ENCODE measurements at regions not wholly inside any gene's neighbourhood (a gene's known extent, or its start where the extent isn't known, plus 50 kb on each side); places are given as distances from the start of the nearest gene placed in this dataset.

DNA sequence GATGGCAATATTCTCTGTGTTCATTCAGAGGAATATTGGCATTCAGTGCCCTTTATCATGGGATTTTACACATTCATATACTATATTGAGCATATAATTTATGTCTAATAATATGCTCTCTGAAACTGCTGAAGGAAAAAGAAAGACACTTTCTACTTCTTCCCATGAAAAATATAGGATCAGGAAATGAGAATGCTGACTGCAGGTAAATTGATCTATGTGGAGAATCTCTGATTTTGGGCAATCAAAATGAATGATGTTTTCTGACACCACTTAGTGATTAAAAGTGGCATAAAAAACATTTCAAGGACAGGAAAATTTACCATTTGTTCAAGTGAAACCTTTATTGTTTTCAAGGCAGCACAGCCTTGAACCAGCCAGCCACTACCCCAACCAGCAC is 260.1 kb upstream of the STXBP5 start:
- H3K18ac ChIP-seq (ENCODE audit: low read depth in 1 of 2, low read length in 2 of 2), result no peak overlapping the region
- no peak overlapping the region for H3K23ac ChIP-seq (ENCODE audit: low read length in 2 of 2)

DNA sequence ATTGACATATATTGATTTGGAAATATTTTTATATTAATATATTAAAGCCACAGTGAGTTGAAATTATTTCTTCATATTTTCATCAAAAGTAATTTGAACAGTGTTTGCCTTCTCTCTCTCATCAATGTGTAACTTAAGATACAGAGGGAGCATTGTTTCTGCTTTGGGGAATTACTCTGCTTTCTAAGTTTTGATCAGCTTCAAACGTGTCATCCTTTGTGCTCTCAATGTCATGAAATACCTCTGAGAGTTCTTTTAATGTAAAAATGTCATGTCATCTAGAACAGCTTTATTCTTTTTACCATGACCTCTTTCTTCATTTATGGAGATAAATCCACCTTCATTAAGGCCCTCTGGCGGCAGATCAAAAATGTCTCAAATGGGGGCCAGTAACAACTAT is 259.4 kb upstream of the STXBP5 start:
- H3K18ac ChIP-seq (ENCODE audit: low read depth in 1 of 2, low read length in 2 of 2), result no peak overlapping the region
- H4K8ac ChIP-seq (ENCODE audit: low read length), result no peak overlapping the region
- WGBS, result 100% methylated on average over 1 of the region's 2 CpGs
- H3K27me3 ChIP-seq (ENCODE audit: control insufficient read depth in 1 of 2, insufficient read depth in 1 of 2, low read length in 2 of 2), result no peaks in the 10 kb centered on the region
- H4K91ac ChIP-seq (ENCODE audit: low read length), result no peak overlapping the region
- H3K4me3 ChIP-seq (ENCODE audit: insufficient read depth in 1 of 2, low read depth in 1 of 2, low read length in 2 of 2), result no peak overlapping the region
- H2BK15ac ChIP-seq (ENCODE audit: low read depth, poor library complexity, severe bottlenecking), result no peak overlapping the region
- no peak for DNase-seq
- no peak overlapping the region for H3K23ac ChIP-seq (ENCODE audit: low read length in 2 of 2)
- H2AK5ac ChIP-seq (ENCODE audit: low read length, severe bottlenecking), result no peak overlapping the region
- no peak overlapping the region for H3K4me2 ChIP-seq (ENCODE audit: low read length, poor library complexity, severe bottlenecking)
- H3K4me1 ChIP-seq (ENCODE audit: control insufficient read depth, insufficient read depth, low read depth, low read length), result no peaks in the 10 kb centered on the region
- no peaks in the 10 kb centered on the region for H3K9me3 ChIP-seq (ENCODE audit: control insufficient read depth, low read length)
- no peak overlapping the region for H2BK12ac ChIP-seq (ENCODE audit: low read length in 2 of 2)
- H2BK5ac ChIP-seq (ENCODE audit: low read depth, low read length, poor library complexity, severe bottlenecking), result no peak overlapping the region
- H2AFZ ChIP-seq (ENCODE audit: low read depth, low read length), result no peak overlapping the region
- no peaks in the 10 kb centered on the region for H3K79me1 ChIP-seq (replicated peaks; ENCODE audit: low read length, poor library complexity, severe bottlenecking)
- H3K4ac ChIP-seq (ENCODE audit: low read depth in 1 of 2, low read length in 2 of 2), result no peak overlapping the region
- H3K9ac ChIP-seq (ENCODE audit: low read length), result no peak overlapping the region
- H3K27ac ChIP-seq (ENCODE audit: low read length, poor library complexity, severe bottlenecking), result no peak overlapping the region
- H2BK120ac ChIP-seq (ENCODE audit: low read depth, low read length), result no peak overlapping the region
- no peak overlapping the region for H3K14ac ChIP-seq (ENCODE audit: low read length in 2 of 2)
- H3K36me3 ChIP-seq (ENCODE audit: control insufficient read depth in 1 of 2, insufficient read depth in 2 of 2, low read depth in 1 of 2, low read length in 2 of 2), result no peaks in the 10 kb centered on the region

More for the DNA sequence above, 260.1 kb upstream of the STXBP5 start:
- no peaks in the 10 kb centered on the region for H3K27me3 ChIP-seq (ENCODE audit: control insufficient read depth in 1 of 2, insufficient read depth in 1 of 2, low read length in 2 of 2)
- H4K8ac ChIP-seq (ENCODE audit: low read length), result no peak overlapping the region
- no peak overlapping the region for H2AFZ ChIP-seq (ENCODE audit: low read depth, low read length)
- no peak overlapping the region for H2AK5ac ChIP-seq (ENCODE audit: low read length, severe bottlenecking)
- no peak overlapping the region for H4K91ac ChIP-seq (ENCODE audit: low read length)
- H3K14ac ChIP-seq (ENCODE audit: low read length in 2 of 2), result no peak overlapping the region
- H2BK5ac ChIP-seq (ENCODE audit: low read depth, low read length, poor library complexity, severe bottlenecking), result no peak overlapping the region
- no peaks in the 10 kb centered on the region for H3K9me3 ChIP-seq (ENCODE audit: control insufficient read depth, low read length)
- no peak overlapping the region for H3K27ac ChIP-seq (ENCODE audit: low read length, poor library complexity, severe bottlenecking)
- H3K79me1 ChIP-seq (replicated peaks; ENCODE audit: low read length, poor library complexity, severe bottlenecking), result no peaks in the 10 kb centered on the region
- H3K36me3 ChIP-seq (ENCODE audit: control insufficient read depth in 1 of 2, insufficient read depth in 2 of 2, low read depth in 1 of 2, low read length in 2 of 2), result no peaks in the 10 kb centered on the region
- no peak overlapping the region for H3K4ac ChIP-seq (ENCODE audit: low read depth in 1 of 2, low read length in 2 of 2)
- no peak overlapping the region for H3K9ac ChIP-seq (ENCODE audit: low read length)
- no peak overlapping the region for H3K4me2 ChIP-seq (ENCODE audit: low read length, poor library complexity, severe bottlenecking)
- H2BK12ac ChIP-seq (ENCODE audit: low read length in 2 of 2), result no peak overlapping the region
- no peak overlapping the region for H2BK120ac ChIP-seq (ENCODE audit: low read depth, low read length)
- H3K4me1 ChIP-seq (ENCODE audit: control insufficient read depth, insufficient read depth, low read depth, low read length), result no peaks in the 10 kb centered on the region
- DNase-seq, result no peak
- H3K4me3 ChIP-seq (ENCODE audit: insufficient read depth in 1 of 2, low read depth in 1 of 2, low read length in 2 of 2), result no peak overlapping the region
- no peak overlapping the region for H2BK15ac ChIP-seq (ENCODE audit: low read depth, poor library complexity, severe bottlenecking)

DNA sequence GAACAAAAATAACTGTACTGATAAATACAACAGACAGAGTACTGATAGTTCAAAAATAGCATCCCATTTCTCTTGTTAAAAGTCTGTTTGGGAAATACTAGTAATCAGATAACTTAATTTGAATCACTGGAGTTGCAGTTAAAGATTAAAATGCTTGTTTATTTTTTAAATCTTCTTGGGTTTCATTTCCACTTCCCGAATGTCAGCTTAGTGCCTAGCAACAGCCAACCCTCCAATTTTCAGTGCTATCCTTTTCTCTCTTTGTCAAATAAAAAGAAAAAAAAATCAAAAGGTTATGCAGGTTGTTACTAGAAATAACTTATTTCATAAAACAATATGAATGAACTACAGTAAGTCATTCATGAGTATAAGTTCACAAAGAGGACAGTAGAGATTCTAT is 257.7 kb upstream of the STXBP5 start:
- no peak overlapping the region for H2AFZ ChIP-seq (ENCODE audit: low read depth, low read length)
- H4K91ac ChIP-seq (ENCODE audit: low read length), result no peak overlapping the region
- H2AK5ac ChIP-seq (ENCODE audit: low read length, severe bottlenecking), result no peak overlapping the region
- no peak overlapping the region for H2BK15ac ChIP-seq (ENCODE audit: low read depth, poor library complexity, severe bottlenecking)
- no peak overlapping the region for H2BK5ac ChIP-seq (ENCODE audit: low read depth, low read length, poor library complexity, severe bottlenecking)
- no peaks in the 10 kb centered on the region for H3K36me3 ChIP-seq (ENCODE audit: control insufficient read depth in 1 of 2, insufficient read depth in 2 of 2, low read depth in 1 of 2, low read length in 2 of 2)
- no peak overlapping the region for H3K27ac ChIP-seq (ENCODE audit: low read length, poor library complexity, severe bottlenecking)
- H3K9ac ChIP-seq (ENCODE audit: low read length), result no peak overlapping the region
- no peaks in the 10 kb centered on the region for H3K4me1 ChIP-seq (ENCODE audit: control insufficient read depth, insufficient read depth, low read depth, low read length)
- no peaks in the 10 kb centered on the region for H3K9me3 ChIP-seq (ENCODE audit: control insufficient read depth, low read length)
- no peak overlapping the region for H3K14ac ChIP-seq (ENCODE audit: low read length in 2 of 2)
- no peaks in the 10 kb centered on the region for H3K27me3 ChIP-seq (ENCODE audit: control insufficient read depth in 1 of 2, insufficient read depth in 1 of 2, low read length in 2 of 2)
- no peak overlapping the region for H3K4me2 ChIP-seq (ENCODE audit: low read length, poor library complexity, severe bottlenecking)
- H3K4ac ChIP-seq (ENCODE audit: low read depth in 1 of 2, low read length in 2 of 2), result no peak overlapping the region
- no peak overlapping the region for H2BK12ac ChIP-seq (ENCODE audit: low read length in 2 of 2)
- no peak overlapping the region for H4K8ac ChIP-seq (ENCODE audit: low read length)
- H2BK120ac ChIP-seq (ENCODE audit: low read depth, low read length), result no peak overlapping the region
- H3K18ac ChIP-seq (ENCODE audit: low read depth in 1 of 2, low read length in 2 of 2), result no peak overlapping the region
- H3K4me3 ChIP-seq (ENCODE audit: insufficient read depth in 1 of 2, low read depth in 1 of 2, low read length in 2 of 2), result no peak overlapping the region
- no CpG with 5 or more reads among the region's 1 CpG for WGBS
- H3K79me1 ChIP-seq (replicated peaks; ENCODE audit: low read length, poor library complexity, severe bottlenecking), result no peaks in the 10 kb centered on the region
- no peak for DNase-seq
- no peak overlapping the region for H3K23ac ChIP-seq (ENCODE audit: low read length in 2 of 2)

DNA sequence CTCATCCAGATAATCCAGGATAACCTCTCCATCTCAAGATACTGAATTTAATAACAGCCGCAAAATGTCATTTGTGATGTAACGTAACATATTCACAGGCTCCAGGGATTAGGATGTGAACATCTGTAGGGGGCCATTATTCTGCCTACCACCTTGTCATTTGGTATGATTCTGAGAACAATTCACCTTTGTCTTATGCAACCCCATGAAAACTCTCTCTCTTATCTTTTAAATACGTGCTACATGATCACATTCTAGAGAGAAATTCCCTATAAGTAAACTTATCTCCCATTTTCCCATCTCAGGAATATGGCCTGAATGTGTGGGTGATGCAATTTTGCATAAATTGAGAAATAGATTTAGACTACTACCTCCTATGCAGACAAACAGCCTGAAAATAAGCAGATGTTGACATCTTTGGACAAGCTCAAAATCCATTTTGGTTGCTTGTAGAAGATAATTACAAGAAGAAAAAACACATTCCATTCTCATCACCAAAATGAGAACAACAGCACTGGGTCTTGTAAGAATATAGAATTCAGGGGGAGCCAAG is 255.4 kb upstream of the STXBP5 start:
- WGBS, result 100% methylated on average over 2 of the region's 3 CpGs
- no peak overlapping the region for H3K14ac ChIP-seq (ENCODE audit: low read length in 2 of 2)

More for the DNA sequence above, 255.4 kb upstream of the STXBP5 start:
- H2AFZ ChIP-seq (ENCODE audit: low read depth, low read length), result no peak overlapping the region
- H3K18ac ChIP-seq (ENCODE audit: low read depth in 1 of 2, low read length in 2 of 2), result no peak overlapping the region
- H2AK5ac ChIP-seq (ENCODE audit: low read length, severe bottlenecking), result no peak overlapping the region
- peak; percentile 9 for DNase-seq
- no peaks in the 10 kb centered on the region for H3K27me3 ChIP-seq (ENCODE audit: control insufficient read depth in 1 of 2, insufficient read depth in 1 of 2, low read length in 2 of 2)
- H2BK120ac ChIP-seq (ENCODE audit: low read depth, low read length), result no peak overlapping the region
- no peak overlapping the region for H3K9ac ChIP-seq (ENCODE audit: low read length)
- H3K4me3 ChIP-seq (ENCODE audit: insufficient read depth in 1 of 2, low read depth in 1 of 2, low read length in 2 of 2), result no peak overlapping the region
- H4K91ac ChIP-seq (ENCODE audit: low read length), result no peak overlapping the region
- H4K8ac ChIP-seq (ENCODE audit: low read length), result no peak overlapping the region
- no peak overlapping the region for H2BK5ac ChIP-seq (ENCODE audit: low read depth, low read length, poor library complexity, severe bottlenecking)
- H3K4me1 ChIP-seq (ENCODE audit: control insufficient read depth, insufficient read depth, low read depth, low read length), result no peaks in the 10 kb centered on the region
- H3K4ac ChIP-seq (ENCODE audit: low read depth in 1 of 2, low read length in 2 of 2), result no peak overlapping the region
- no peak overlapping the region for H2BK12ac ChIP-seq (ENCODE audit: low read length in 2 of 2)
- no peaks in the 10 kb centered on the region for H3K9me3 ChIP-seq (ENCODE audit: control insufficient read depth, low read length)
- no peak overlapping the region for H3K27ac ChIP-seq (ENCODE audit: low read length, poor library complexity, severe bottlenecking)
- no peaks in the 10 kb centered on the region for H3K36me3 ChIP-seq (ENCODE audit: control insufficient read depth in 1 of 2, insufficient read depth in 2 of 2, low read depth in 1 of 2, low read length in 2 of 2)
- no peak overlapping the region for H3K23ac ChIP-seq (ENCODE audit: low read length in 2 of 2)
- no peak overlapping the region for H2BK15ac ChIP-seq (ENCODE audit: low read depth, poor library complexity, severe bottlenecking)
- H3K4me2 ChIP-seq (ENCODE audit: low read length, poor library complexity, severe bottlenecking), result no peak overlapping the region
- no peaks in the 10 kb centered on the region for H3K79me1 ChIP-seq (replicated peaks; ENCODE audit: low read length, poor library complexity, severe bottlenecking)

All from mesenchymal stem cell (in vitro differentiated cells and primary cell).